HG03460 (cell line): ENCODE measurements at regions not wholly inside any gene's neighbourhood (a gene's known extent, or its start where the extent isn't known, plus 50 kb on each side); places are given as distances from the start of the nearest gene placed in this dataset.
"Not testable (repeated sequence)": the region's sequence is repeated elsewhere in the genome, so short reads cannot be mapped to it uniquely, and the experiment has no call there.

Experiments
- ATAC-seq: cut with Tn5 transposase; IDR thresholded peaks from one replicate; pipeline ENCODE4 v1.9.1; 2021; ENCODE audit not compliant: unreplicated experiment

DNA sequence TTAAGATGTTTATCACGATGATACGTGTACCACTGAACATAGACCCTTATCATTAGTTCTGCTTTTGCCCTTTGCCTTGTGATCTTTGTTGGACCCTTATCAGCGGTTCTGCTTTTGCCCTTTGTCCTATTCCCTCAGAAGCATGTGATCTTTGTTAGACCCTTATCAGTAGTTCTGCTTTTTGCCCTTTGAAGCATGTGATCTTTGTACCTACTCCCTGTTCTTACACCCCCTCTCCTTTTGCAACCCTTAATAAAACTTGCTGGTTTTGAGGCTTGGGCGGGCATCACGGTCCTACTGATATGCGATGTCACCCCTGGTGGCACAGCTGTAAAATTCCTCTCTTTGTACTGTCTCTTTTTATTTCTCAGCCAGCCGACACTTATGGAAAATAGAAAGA, 117.0 kb downstream of the SDHAF3 start:
- ATAC-seq = not testable (repeated sequence)

DNA sequence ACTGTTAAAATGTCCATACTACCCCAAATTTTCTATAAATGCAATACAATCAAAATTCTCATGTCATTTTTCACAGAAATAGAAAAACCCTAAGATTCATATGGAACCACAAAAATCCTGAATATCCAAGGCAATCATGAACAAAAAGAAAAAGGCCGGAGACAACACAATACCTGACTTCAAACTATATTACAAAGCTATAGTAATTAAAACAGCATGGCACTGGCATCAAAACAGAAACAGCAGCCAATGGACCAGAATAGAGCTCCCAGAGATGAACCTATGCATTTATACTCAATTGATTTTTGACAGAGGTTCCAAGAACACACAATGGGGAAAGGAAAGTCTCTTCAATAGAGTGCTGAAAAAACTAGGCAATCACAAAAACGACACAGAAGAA, 128.8 kb downstream of the SDHAF3 start:
- ATAC-seq = no peak

DNA sequence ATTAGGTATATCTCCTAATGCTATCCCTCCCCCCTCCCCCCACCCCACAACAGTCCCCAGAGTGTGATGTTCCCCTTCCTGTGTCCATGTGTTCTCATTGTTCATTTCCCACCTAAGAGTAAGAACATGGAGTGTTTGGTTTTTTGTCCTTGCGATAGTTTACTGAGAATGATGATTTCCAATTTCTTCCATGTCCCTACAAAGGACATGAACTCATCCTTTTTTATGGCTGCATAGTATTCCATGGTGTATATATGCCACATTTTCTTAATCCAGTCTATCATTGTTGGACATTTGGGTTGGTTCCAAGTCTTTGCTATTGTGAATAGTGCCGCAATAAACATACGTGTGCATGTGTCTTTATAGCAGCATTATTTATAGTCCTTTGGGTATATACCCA, 140.7 kb downstream of the SDHAF3 start:
- not testable (repeated sequence) for ATAC-seq

DNA sequence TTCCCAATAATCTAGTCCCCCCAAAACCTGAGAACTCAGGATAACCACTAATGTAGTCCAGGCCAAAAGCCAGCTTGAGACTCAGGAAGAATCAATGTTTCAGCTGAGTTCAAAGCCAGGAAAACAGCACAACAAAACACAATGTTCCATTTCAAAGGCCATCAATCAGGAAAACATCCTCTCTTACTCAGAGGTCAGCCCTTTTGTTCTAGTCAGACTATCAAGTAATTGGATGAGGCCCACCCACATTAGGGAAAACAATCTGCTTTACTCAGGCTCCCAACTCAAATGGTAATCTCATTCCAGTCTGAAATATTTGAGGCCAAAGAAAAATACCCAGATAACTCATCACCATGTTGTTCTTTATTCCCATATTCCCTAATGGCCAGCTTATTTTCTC, 152.2 kb downstream of the SDHAF3 start:
- no peak for ATAC-seq

DNA sequence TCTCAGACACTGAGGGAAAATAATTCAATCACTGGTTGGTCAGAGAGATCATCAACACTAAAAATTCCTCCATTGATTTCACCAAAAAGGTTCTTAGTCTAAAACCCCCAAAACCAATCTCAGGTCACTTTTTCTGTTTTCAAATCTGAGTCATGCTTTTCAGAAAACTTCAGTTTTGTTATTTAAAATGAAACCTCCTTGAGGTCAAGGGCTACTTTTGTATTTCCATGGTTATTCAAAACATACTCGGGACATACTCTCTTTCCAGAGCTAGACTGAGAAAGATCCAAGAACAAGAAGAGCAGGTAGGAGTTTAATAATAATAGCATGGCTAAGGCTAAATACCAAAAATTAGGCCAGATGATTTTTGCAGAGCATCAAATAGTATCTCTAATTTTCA, 152.8 kb downstream of the SDHAF3 start:
- no peak for ATAC-seq

DNA sequence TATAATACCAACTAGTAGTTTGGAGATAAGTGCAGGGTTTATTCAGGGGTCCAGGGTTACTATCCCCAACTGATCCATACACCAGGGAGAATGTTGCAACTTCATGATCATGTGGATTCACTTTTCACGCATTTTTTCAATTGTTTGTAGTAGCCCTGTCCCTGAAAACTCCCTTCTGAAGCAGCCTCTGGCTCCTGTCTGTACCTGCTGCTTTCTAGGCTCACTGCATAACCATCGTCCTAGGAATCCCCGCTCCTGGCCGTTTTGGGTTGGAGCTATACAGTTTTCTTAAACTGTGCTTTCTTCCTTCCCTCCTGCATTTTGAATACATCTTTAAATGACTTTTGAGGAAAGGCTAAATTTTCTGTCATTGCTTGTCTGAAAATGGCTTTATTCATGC, 154.1 kb downstream of the SDHAF3 start:
- ATAC-seq = no peak

DNA sequence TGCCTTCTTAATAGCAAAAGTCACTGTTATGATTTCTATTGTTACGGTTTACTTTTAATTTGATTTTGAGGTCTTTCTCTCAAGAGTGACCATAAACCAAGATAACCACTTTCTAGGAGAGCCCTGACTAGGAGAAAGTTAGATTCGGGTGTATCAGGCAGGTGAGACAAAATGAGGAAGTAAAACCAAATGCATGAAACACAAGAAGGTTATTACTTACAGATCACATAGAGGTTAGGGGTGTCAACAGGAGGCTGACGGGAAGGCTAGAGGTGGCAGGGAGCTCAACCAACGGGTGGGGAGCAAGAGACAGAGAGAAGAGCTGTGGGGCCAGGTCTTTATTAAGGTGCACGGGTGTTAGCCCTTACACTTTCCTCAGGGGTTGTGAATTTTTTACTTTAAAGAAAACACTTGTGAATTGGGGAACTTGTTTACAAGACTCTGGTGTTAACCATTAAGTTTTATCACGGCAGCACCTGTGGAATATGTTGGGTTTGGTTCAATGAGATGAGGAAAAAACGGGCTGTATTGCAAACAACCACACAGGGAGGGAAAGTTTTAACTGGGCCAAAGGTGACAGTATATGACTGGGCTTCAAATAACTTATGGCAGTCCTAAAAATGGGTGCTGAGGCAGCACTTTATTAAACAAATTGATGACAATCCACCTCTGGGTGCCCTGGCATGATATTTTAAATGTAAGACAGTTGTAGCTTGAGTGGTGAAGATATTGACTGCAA, 154.9 kb downstream of the SDHAF3 start:
- peak; percentile 70 for ATAC-seq

DNA sequence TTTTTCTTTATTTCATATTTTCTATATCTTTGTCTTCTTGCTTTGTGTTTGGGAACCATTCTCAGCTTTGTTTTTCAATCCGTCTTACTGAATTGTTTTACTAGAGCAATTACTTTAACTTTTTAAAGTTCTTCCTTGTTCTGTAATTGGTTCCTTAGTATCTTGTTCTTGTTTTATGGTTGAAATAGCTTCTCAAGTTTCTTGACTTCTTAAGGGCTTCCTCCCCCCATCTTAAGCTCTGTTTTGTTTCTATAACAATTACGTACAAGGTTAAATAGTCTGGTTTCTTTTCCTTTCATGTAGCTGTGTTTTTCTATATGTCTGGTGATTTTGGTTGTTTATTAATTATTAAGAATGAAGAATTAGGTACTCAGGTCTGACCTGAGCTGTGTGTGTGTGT, 158.0 kb downstream of the SDHAF3 start:
- ATAC-seq = no peak

DNA sequence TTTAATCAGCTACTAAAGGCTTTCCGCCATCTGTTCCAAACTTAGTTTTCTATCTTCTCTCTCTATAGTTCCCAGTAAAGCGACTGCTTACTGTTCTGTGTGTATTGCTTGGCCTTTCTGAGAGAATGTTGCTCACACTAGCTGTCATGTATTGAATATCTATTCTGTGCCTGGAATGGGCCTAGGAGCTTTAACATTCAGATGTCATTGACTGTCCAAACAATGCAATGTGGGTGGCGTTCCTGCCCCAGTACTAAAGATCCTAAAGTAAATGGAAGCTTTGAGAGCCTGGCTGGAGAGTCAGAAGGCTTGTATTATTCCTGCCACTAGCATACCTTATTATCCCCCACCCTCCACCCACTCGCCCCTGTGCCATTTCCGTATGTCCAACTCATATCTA, 163.5 kb downstream of the SDHAF3 start:
- ATAC-seq = no peak

DNA sequence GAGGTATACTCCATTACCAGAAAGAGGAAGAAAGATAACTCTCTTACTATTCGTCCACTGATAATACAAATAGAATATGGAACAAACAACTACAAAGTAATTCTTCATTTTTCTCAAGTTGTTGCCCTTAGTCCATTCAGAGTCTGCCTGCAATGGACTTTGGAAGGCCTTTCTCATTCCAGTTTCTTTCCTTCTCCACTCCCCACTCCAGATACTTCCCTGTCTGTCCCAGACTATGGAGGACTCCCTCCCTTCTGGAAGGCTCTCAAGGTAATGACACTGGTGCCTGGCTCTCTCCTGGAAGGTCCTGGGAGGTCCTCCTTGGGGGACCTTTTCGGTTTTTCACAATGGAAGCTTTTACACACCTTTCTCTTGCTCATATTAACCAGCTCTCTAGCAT, 167.8 kb downstream of the SDHAF3 start:
- ATAC-seq = no peak

DNA sequence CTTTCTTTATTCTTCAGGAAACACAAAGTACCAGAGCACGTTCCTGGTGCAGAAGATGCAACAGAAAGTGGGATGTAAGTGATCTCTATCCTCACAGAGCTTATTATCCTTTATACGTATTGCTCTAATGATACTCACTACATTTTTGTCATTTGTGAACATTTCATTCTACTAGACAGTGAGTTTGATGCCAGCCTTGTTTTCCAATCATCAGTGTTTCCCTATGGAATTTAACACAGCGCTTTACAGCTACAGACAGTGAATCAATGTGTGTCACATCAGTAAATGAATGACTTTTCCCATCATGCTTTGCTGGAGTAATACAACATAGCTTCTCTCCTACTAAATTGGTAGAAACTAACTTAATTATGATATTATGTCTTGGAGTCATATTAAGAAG, 175.5 kb downstream of the SDHAF3 start:
- no peak for ATAC-seq

DNA sequence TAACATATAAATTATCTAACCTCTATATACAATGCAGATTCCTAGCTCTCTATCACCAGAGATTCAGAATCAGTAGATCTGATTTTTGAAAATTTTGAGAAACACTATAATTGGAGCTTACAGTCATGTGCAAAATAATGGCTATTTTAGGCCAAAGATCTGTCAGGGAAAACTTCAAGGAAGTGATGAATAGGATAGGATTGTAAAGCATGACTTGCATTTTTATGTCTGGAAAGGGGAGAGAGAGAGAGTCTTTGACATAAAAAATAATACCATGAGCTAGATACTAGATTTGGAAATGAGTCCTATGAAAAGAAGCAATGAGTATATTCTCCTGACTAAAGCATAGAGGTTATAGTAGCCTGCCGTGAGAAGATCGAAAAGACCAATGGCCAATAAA, 181.1 kb downstream of the SDHAF3 start:
- no peak for ATAC-seq

DNA sequence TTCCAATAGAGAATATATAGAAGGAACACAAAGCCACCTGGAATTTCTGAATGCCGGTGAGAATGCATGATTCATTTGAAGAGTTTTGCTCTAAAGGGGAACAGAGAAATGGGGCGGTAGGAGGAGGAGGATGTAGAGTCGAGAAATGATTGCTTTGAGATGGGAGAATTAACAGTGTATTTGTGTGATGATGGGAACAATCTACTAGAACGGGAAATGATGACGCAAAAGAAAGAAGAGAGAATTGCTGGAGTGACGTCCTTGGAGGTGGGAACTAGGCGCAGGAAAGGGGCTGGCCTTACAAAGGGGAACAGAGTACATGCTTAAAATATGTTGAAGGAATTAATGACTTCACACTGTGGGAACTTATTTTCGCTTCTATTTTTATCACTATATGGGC, 188.1 kb downstream of the SDHAF3 start:
- no peak for ATAC-seq

DNA sequence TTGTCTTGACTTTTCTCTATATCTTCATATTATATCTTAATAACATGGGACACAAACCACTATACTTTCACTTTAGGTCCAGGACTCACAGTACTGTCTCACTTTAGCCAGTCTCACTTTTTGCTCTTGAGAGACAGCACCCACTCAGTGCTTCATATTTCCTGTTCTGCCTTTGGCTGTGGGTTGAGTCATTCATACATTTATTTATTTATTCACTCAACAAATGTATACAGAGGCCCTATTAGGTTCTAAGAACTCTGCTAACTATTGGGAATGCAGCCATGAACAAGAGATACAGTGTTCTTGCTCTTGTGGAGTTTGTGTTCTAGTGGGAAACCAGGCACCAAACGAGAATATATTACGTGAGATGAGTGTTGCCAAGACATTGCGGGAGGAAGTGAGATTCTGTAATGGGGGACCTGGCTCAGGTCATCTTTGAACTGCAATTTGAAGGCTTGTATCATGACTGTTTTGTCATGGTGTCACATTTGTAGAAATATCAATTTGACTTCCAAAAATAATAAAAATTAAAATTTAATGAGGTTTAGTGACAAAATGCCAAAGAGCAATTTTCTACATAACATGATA, 190.1 kb downstream of the SDHAF3 start:
- ATAC-seq = no peak

DNA sequence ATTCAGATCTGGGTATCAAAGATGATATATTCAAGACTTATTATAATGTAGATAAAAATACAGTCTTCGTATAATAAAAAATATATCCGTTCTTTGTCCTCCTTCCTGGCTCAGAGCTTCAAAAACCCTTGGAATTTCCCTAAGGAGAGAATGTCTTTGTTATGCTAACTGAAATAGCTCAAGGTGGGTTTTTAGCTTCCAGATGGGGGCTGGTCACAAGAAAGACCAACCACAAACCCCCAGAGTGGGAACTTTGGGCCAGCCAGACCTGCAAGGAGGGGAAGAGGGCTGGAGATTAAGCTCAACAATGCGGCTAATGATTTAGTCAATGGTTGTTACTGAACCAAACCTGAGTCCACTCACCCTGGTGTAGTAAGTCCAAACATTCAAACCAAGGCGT, 196.4 kb downstream of the SDHAF3 start:
- ATAC-seq = no peak

DNA sequence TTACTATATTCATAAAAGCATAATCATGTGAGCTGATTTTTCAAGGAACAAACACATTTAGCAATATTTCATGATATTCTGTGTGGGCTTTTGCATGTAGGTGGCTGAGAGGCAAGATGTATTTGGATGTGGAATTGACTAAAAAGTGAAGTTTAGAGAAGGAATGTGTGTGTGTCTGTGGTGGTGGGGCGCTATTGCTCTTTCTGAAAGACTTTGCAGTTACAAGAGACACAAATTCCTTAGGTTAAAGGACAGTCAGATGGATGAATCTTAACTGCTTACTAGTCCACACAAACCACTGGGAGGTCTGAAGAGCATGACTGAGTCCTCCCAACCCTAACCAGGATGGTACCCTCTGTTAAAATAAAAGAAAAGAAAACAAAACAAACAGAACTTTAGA, 200.1 kb downstream of the SDHAF3 start:
- ATAC-seq = no peak

DNA sequence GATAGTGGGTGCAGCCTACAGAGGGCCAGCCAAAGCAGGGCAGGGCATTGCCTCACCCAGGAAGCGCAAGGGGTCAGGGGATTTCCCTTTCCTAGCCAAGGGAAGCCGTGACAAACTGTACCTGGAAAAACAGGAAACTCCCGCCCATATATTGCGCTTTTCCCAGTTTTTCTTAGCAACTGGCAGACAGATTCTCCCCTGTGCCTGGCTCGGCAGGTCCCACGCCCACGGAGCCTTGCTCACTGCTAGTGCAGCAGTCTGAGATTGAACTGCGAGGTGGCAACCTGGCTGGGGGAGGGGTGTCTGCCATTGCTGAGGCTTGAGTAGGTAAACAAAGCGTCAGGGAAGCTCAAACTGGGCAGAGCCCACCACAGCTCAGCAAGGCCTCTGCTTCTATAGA, 212.4 kb downstream of the SDHAF3 start:
- not testable (repeated sequence) for ATAC-seq

DNA sequence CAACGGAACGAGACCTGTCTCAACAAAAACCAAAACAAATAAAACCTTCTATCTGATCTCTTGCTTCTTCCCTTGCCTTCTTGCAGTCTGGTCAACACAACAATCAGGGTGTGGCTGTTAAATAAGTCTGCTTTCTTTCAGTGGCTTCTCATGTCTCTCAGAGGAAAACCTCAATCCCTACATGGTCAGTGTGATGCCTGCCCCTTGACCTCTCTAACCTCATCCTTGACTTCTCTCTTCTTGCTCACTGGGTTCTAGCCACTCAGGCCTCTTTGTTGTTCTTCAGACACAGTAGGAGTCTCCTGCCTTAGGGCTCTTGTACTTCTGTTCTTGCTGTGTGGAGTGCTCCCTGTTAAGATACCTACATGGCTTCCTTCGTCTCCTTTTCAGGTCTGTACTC, 220.4 kb downstream of the SDHAF3 start:
- ATAC-seq = no peak

DNA sequence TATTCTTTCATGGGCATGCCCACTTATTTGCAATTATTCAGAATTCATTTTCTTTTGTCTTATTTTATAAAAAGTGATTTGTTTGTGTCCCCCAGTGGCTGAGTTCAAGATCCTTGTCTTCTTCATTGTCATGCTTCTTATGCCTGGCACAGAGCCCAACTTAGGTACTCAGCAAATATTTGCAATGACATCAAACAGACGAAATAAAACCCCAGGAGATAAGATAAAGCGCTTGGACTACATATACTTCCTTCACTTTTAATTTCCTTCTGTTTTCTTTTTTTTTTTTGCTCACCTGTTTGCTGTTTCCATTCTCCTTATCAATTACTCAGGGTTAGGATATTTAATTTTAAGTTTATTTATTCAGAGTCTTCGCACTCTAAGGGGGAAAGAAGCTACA, 225.0 kb downstream of the SDHAF3 start:
- ATAC-seq = no peak

DNA sequence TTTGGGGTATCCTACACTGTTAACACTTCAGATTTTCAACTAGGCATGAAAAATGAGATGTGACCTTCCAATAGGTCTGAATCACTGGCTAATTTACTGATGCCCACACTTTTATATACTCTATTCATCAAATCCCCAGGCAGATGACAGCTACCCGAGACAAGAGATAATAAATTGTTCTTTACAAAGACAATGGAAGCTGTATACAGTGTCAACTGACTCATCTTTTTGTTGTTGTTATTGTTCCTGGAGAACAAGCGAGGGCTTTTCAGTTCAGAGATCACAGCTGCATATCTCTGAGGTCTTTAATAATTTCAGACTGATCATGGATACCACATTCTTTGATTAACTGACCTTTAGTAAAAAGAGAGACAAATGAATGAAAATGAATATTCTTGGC, 228.9 kb downstream of the SDHAF3 start:
- ATAC-seq = no peak

DNA sequence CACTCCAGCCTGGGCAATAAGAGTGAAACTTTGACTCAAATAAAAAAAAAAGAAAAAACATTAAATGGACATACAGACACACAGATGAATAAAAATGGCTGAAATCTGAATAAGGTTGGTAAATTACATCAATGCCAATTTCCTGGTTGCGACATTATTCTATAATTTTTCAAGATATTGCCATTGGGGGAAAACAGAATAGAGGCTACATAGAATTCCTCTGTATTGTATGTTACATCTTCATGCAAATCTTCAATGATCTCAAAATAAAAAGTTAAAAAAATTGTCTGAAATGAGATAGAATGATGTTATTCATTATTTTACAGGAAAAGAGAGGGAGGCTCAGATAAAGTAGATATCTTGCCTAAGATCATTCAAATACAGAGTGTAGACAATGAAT, 234.0 kb downstream of the SDHAF3 start:
- ATAC-seq = no peak

DNA sequence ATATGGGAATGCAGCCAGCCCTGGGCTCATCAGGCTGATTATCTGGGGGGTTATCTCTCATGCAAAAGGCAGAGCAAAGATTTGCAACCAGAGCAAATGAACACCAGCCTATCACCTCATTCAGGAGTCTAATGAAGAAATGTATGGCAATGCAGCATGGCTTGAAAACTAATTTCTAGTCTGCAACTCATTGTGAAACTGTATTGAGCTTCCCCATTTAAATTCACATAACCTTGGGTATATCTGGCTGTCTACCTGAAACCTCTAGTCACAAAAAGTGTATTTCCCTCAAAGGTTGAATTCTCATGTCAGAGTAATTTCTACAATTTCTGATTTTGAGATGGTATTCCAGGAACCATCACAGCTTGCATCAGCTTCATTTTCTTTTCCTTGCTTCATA, 240.0 kb downstream of the SDHAF3 start:
- no peak for ATAC-seq

DNA sequence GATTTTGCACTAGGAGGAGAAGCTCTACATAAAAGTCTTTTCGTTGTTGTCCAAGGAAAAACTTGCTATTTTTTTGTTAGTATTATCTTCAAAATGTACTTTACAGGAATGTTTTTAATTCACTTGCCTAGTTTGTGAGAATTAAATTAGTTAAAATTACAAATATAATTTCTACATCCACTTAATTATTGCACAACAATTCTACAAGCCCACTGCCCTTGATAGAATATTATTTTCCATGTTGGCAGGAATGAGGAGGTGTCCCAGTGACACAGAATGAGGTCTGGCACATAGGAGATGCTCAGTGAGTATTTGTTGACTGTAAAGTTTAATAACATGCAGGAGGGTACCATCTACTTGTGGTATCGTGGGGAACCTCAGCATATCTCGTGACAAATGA, 255.4 kb downstream of the SDHAF3 start:
- no peak for ATAC-seq
